ENCODE measurements at regions not wholly inside any gene's neighbourhood (a gene's known extent, or its start where the extent isn't known, plus 50 kb on each side); places are given as distances from the start of the nearest gene placed in this dataset.
"Not testable (repeated sequence)": the region's sequence is repeated elsewhere in the genome, so short reads cannot be mapped to it uniquely, and the experiment has no call there.

GRCh38 chr1:220420726-220421125 lies 107.2 kb upstream of the MARK1 start:
- Histone ChIP-seq H3K79me2 (ENCODE audit: low read length) (no peaks in the 10 kb centered on the region), H3K4me1 (ENCODE audit: insufficient read depth, low read length) (no peaks in the 10 kb centered on the region), H2AFZ (ENCODE audit: low read length) (no peak overlapping the region), H3K9me2 (replicated peaks; ENCODE audit: low read length) (no peaks in the 10 kb centered on the region), H3K9me3 (ENCODE audit: low read length) (no peaks in the 10 kb centered on the region), H3K4me3 (ENCODE audit: low read length) (no peak overlapping the region), H3K4me2 (ENCODE audit: low read length) (no peak overlapping the region), H4K20me1 (ENCODE audit: low read length) (no peaks in the 10 kb centered on the region), H3K27me3 (ENCODE audit: low read length) (peaks cover 12% of the 10 kb centered on the region; the same call in 1 of the 2 replicates), H3K9ac (ENCODE audit: low read length) (no peak overlapping the region), H3K36me3 (ENCODE audit: low read depth, low read length) (no peaks in the 10 kb centered on the region), H3F3A (ENCODE audit: low read length, unreplicated experiment) (no peaks in the 10 kb centered on the region), H3K27ac (ENCODE audit: low read length) (no peak overlapping the region)
- no peak for DNase-seq
- CTCF ChIA-PET: no interaction called here
- intact Hi-C loops (cut with micrococcal nuclease): no loop called here
- no TSS peak for BruUV-seq (replicated peaks)
- no peak for ATAC-seq
- TF ChIP-seq EZH2phosphoT487 (IDR thresholded peaks at IDR 0.05; ENCODE audit: borderline replicate concordance, low read length) (no peak), CTCF (conservative IDR thresholded peaks at IDR 0.05; ENCODE audit: low read depth, low read length) (no peak), EZH2 (IDR thresholded peaks at IDR 0.05; ENCODE audit: low read length, unreplicated experiment) (no peak)
- POLR2A ChIA-PET (ENCODE audit: unreplicated experiment): no interaction called here

- POLR2A ChIA-PET (ENCODE audit: unreplicated experiment); intact Hi-C loops (cut with micrococcal nuclease); H3K4me3 ChIP-seq (ENCODE audit: low read length); H2AFZ ChIP-seq (ENCODE audit: low read length); DNase-seq; H3K27ac ChIP-seq (ENCODE audit: low read length); H3K36me3 ChIP-seq (ENCODE audit: low read depth, low read length); H4K20me1 ChIP-seq (ENCODE audit: low read length); H3K9ac ChIP-seq (ENCODE audit: low read length); H3K9me3 ChIP-seq (ENCODE audit: low read length); H3K4me1 ChIP-seq (ENCODE audit: insufficient read depth, low read length); H3F3A ChIP-seq (ENCODE audit: low read length, unreplicated experiment); CTCF ChIA-PET; H3K79me2 ChIP-seq (ENCODE audit: low read length); ATAC-seq; BruUV-seq (replicated peaks); H3K4me2 ChIP-seq (ENCODE audit: low read length); H3K9me2 ChIP-seq (replicated peaks; ENCODE audit: low read length): not testable (repeated sequence)
- peaks cover 29% of the 10 kb centered on the region for H3K27me3 ChIP-seq (ENCODE audit: low read length)
These were observed 115.6 kb upstream of the MARK1 start for GRCh38 chr1:220412382-220412781.

- Histone ChIP-seq H4K20me1 (ENCODE audit: low read length) (no peaks in the 10 kb centered on the region), H3K79me2 (ENCODE audit: low read length) (no peaks in the 10 kb centered on the region), H3K4me2 (ENCODE audit: low read length) (peak overlapping the region; percentile 15; the same call in 1 of the 2 replicates), H3K27me3 (ENCODE audit: low read length) (peaks cover 46% of the 10 kb centered on the region), H2AFZ (ENCODE audit: low read length) (0 out of 2 replicates have a peak overlapping the region, but pooled peaks have one; percentile 14), H3K4me3 (ENCODE audit: low read length) (no peak overlapping the region), H3K4me1 (ENCODE audit: insufficient read depth, low read length) (no peaks in the 10 kb centered on the region), H3K9ac (ENCODE audit: low read length) (no peak overlapping the region), H3K27ac (ENCODE audit: low read length) (no peak overlapping the region), H3K9me3 (ENCODE audit: low read length) (no peaks in the 10 kb centered on the region), H3K36me3 (ENCODE audit: low read depth, low read length) (no peaks in the 10 kb centered on the region), H3K9me2 (replicated peaks; ENCODE audit: low read length) (no peaks in the 10 kb centered on the region), H3F3A (ENCODE audit: low read length, unreplicated experiment) (no peaks in the 10 kb centered on the region)
- ATAC-seq: no peak
- intact Hi-C loops (cut with micrococcal nuclease): no loop called here
- no TSS peak for BruUV-seq (replicated peaks)
- peak; percentile 36 for DNase-seq
- ChIA-PET CTCF (no interaction called here), POLR2A (ENCODE audit: unreplicated experiment) (no interaction called here)
- TF ChIP-seq CTCF (conservative IDR thresholded peaks at IDR 0.05; ENCODE audit: low read depth, low read length) (no peak), EZH2 (IDR thresholded peaks at IDR 0.05; ENCODE audit: low read length, unreplicated experiment) (no peak), EZH2phosphoT487 (IDR thresholded peaks at IDR 0.05; ENCODE audit: borderline replicate concordance, low read length) (no peak)
These were observed 117.3 kb upstream of the MARK1 start for GRCh38 chr1:220410611-220411010.
